Neural progenitor cell (in vitro differentiated cells): ENCODE measurements at regions not wholly inside any gene's neighbourhood (a gene's known extent, or its start where the extent isn't known, plus 50 kb on each side); places are given as distances from the start of the nearest gene placed in this dataset.

ENCODE experiments used
- DNase-seq: peaks from one replicate; pipeline ENCODE4 v3.0.0-alpha.2; 2016; ENCODE audit warnings: low spot score
- H2AFZ ChIP-seq: fragments of 200-600 bp; sonication (generic); replicated peaks from 2 replicates; pipeline ENCODE4 v1.6.1; 2016; ENCODE audit warnings: antibody characterized with exemption
- H3F3A ChIP-seq: fragments of 200-600 bp; sonication (generic); 2 replicates; pipeline ENCODE4 v1.6.1; 2016; ENCODE audit warnings: antibody characterized with exemption, low read depth
- H3K27ac ChIP-seq: fragments of 200-600 bp; sonication (generic); 2 replicates; pipeline ENCODE4 v1.5.1; 2016; ENCODE audit warnings: mild to moderate bottlenecking
- H3K27me3 ChIP-seq: fragments of 200-600 bp; sonication (generic); 2 replicates; pipeline ENCODE4 v1.6.1; 2016; ENCODE audit warnings: mild to moderate bottlenecking, moderate library complexity
- H3K36me3 ChIP-seq: fragments of 200-600 bp; sonication (generic); 2 replicates; pipeline ENCODE4 v1.5.1; 2016
- H3K4me1 ChIP-seq: fragments of 200-600 bp; sonication (generic); 2 replicates; pipeline ENCODE4 v1.6.1; 2016; ENCODE audit warnings: mixed run types
- H3K4me2 ChIP-seq: fragments of 200-600 bp; sonication (generic); 2 replicates; pipeline ENCODE4 v1.6.1; 2016
- H3K4me3 ChIP-seq: fragments of 200-600 bp; sonication (generic); 2 replicates; pipeline ENCODE4 v1.5.1; 2016
- H3K79me2 ChIP-seq: fragments of 200-600 bp; sonication (generic); 2 replicates; pipeline ENCODE4 v1.6.1; 2016; ENCODE audit warnings: low read depth
- H3K9ac ChIP-seq: fragments of 200-600 bp; sonication (generic); 2 replicates; pipeline ENCODE4 v1.6.1; 2016
- H3K9me3 ChIP-seq: fragments of 200-600 bp; sonication (generic); 2 replicates; pipeline ENCODE4 v1.5.1; 2016; ENCODE audit warnings: low read depth
- H4K20me1 ChIP-seq: fragments of 200-600 bp; sonication (generic); 2 replicates; pipeline ENCODE4 v1.6.1; 2016; ENCODE audit warnings: low read depth
- H3K27ac Mint-ChIP-seq: 3 replicates; pipeline ENCODE4 v1.8.0; 2021; ENCODE audit warnings: mixed read lengths
- H3K27me3 Mint-ChIP-seq: 2 replicates; pipeline ENCODE4 v1.8.0; 2022; ENCODE audit warnings: low read depth, mild to moderate bottlenecking, inconsistent platforms, moderate library complexity, mixed read lengths; ENCODE audit not compliant: insufficient read depth
- H3K36me3 Mint-ChIP-seq: 3 replicates; pipeline ENCODE4 v1.8.0; 2021; ENCODE audit warnings: mixed read lengths
- H3K4me1 Mint-ChIP-seq: 3 replicates; pipeline ENCODE4 v1.8.0; 2021; ENCODE audit warnings: mixed read lengths
- H3K4me3 Mint-ChIP-seq: 3 replicates; pipeline ENCODE4 v1.8.0; 2021; ENCODE audit warnings: mild to moderate bottlenecking, moderate library complexity, mixed read lengths
- H3K9me3 Mint-ChIP-seq: 3 replicates; pipeline ENCODE4 v1.8.0; 2020; ENCODE audit warnings: mixed read lengths
- CTCF ChIP-seq: fragments of 200-600 bp; sonication (generic); IDR thresholded peaks from 2 replicates; pipeline ENCODE4 v1.5.1; 2017; ENCODE audit warnings: antibody characterized with exemption, mild to moderate bottlenecking
- EZH2 ChIP-seq: fragments of 200-600 bp; sonication (generic); IDR thresholded peaks from 2 replicates; pipeline ENCODE4 v1.6.1; 2017; ENCODE audit warnings: antibody characterized with exemption, mild to moderate bottlenecking, moderate library complexity
- EZH2phosphoT487 ChIP-seq: fragments of 200-600 bp; sonication (generic); IDR thresholded peaks from 2 replicates; pipeline ENCODE4 v1.6.1; 2017; ENCODE audit warnings: antibody characterized with exemption

DNA sequence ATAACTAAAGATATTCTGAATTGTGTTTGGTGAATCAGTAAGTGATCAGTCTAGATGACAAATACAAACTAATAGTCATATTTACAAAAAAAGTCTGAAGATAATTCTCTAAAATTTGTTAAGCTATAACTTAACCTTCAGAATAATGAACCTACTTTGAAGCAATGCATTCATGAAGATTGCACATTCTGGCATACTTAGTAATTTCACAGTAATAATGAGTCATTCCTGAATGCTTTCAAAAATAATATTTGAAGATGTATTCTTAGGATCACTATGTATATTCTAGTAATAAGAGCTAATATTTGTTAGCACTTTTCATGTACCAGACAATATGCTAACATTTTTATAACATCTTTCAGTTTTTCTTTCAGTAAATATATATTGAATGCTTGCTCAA lies 756.7 kb upstream of the SLIT2 start:
- Histone ChIP-seq H3K36me3 (no peaks in the 10 kb centered on the region), H3K27me3 (no peaks in the 10 kb centered on the region), H3K79me2 (no peaks in the 10 kb centered on the region), H3K9ac (no peak overlapping the region), H4K20me1 (no peaks in the 10 kb centered on the region), H3F3A (no peaks in the 10 kb centered on the region), H3K9me3 (no peaks in the 10 kb centered on the region), H3K27ac (no peak overlapping the region), H3K4me1 (no peaks in the 10 kb centered on the region), H3K4me3 (no peak overlapping the region), H2AFZ (no peak overlapping the region), H3K4me2 (no peak overlapping the region)
- H3K36me3 Mint-ChIP-seq, result no peaks in the 10 kb centered on the region
- no peak for TF ChIP-seq EZH2
- no peak for TF ChIP-seq EZH2phosphoT487
- TF ChIP-seq CTCF, result no peak
- no peaks in the 10 kb centered on the region for H3K4me1 Mint-ChIP-seq
- H3K4me3 Mint-ChIP-seq, result no peak overlapping the region
- no peak for DNase-seq
- no peaks in the 10 kb centered on the region for H3K27me3 Mint-ChIP-seq
- no peaks in the 10 kb centered on the region for H3K9me3 Mint-ChIP-seq
- H3K27ac Mint-ChIP-seq, result no peak overlapping the region

- Histone ChIP-seq H3K79me2 (no peaks in the 10 kb centered on the region), H3F3A (no peaks in the 10 kb centered on the region), H3K27me3 (no peaks in the 10 kb centered on the region), H3K4me2 (no peak overlapping the region), H2AFZ (no peak overlapping the region), H3K4me3 (no peak overlapping the region), H3K27ac (no peak overlapping the region), H3K9me3 (no peaks in the 10 kb centered on the region), H3K36me3 (no peaks in the 10 kb centered on the region), H4K20me1 (no peaks in the 10 kb centered on the region), H3K4me1 (no peaks in the 10 kb centered on the region), H3K9ac (no peak overlapping the region)
- no peaks in the 10 kb centered on the region for H3K36me3 Mint-ChIP-seq
- no peaks in the 10 kb centered on the region for H3K4me1 Mint-ChIP-seq
- H3K9me3 Mint-ChIP-seq, result no peaks in the 10 kb centered on the region
- no peak overlapping the region for H3K27ac Mint-ChIP-seq
- H3K27me3 Mint-ChIP-seq, result no peaks in the 10 kb centered on the region
- DNase-seq, result no peak
- TF ChIP-seq EZH2 (no peak), CTCF (no peak), EZH2phosphoT487 (no peak)
- H3K4me3 Mint-ChIP-seq, result no peak overlapping the region
Measured at GRCh38 chr4:19492606-19493005, 759.1 kb upstream of the SLIT2 start.

GRCh38 chr4:19486400-19486799 lies 765.3 kb upstream of the SLIT2 start:
- Histone ChIP-seq H2AFZ (no peak overlapping the region), H3K4me2 (no peak overlapping the region), H3K9ac (no peak overlapping the region), H3K4me3 (no peak overlapping the region), H3K4me1 (no peaks in the 10 kb centered on the region), H3K9me3 (no peaks in the 10 kb centered on the region), H4K20me1 (no peaks in the 10 kb centered on the region), H3K36me3 (no peaks in the 10 kb centered on the region), H3K27ac (no peak overlapping the region), H3F3A (no peaks in the 10 kb centered on the region), H3K27me3 (no peaks in the 10 kb centered on the region), H3K79me2 (no peaks in the 10 kb centered on the region)
- Mint-ChIP-seq H3K9me3 (no peaks in the 10 kb centered on the region), H3K27me3 (no peaks in the 10 kb centered on the region), H3K36me3 (no peaks in the 10 kb centered on the region), H3K27ac (no peak overlapping the region), H3K4me3 (no peak overlapping the region), H3K4me1 (peaks cover 6% of the 10 kb centered on the region)
- TF ChIP-seq EZH2phosphoT487 (no peak), CTCF (peak; percentile 30), EZH2 (no peak)
- peak; percentile 5 for DNase-seq

DNA sequence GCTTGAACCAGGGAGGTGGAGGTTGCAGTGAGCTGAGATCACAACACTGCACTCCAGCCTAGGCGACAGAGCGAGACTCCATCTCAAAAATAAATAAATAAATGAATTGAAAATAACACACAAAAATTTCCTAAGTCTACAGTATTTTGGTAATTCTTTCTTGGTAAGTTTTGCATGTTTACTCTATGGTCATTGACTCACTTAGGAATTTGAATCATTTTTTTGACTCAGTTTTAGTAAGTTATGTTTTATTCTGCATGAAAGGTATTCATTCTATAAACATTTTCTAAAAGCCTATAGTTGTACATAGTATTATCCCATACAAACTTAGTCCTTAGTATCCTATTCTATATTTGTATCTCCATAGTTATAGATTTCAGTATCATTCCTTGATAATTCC lies 772.9 kb upstream of the SLIT2 start:
- Mint-ChIP-seq H3K27ac (no peak overlapping the region), H3K36me3 (no peaks in the 10 kb centered on the region), H3K27me3 (peaks cover 3% of the 10 kb centered on the region), H3K4me3 (no peak overlapping the region), H3K4me1 (no peaks in the 10 kb centered on the region), H3K9me3 (no peaks in the 10 kb centered on the region)
- H3K79me2 ChIP-seq, result no peaks in the 10 kb centered on the region
- no peaks in the 10 kb centered on the region for H3K4me1 ChIP-seq
- no peaks in the 10 kb centered on the region for H3K9me3 ChIP-seq
- no peak for DNase-seq
- H3F3A ChIP-seq, result no peaks in the 10 kb centered on the region
- no peak overlapping the region for H3K27ac ChIP-seq
- TF ChIP-seq CTCF (no peak), EZH2phosphoT487 (no peak), EZH2 (no peak)
- H3K27me3 ChIP-seq, result no peaks in the 10 kb centered on the region
- H3K4me3 ChIP-seq, result no peak overlapping the region
- no peak overlapping the region for H3K4me2 ChIP-seq
- H2AFZ ChIP-seq, result no peak overlapping the region
- H4K20me1 ChIP-seq, result no peaks in the 10 kb centered on the region
- H3K36me3 ChIP-seq, result no peaks in the 10 kb centered on the region
- H3K9ac ChIP-seq, result no peak overlapping the region
